HepG2 (cell line): ENCODE measurements at regions not wholly inside any gene's neighbourhood (a gene's known extent, or its start where the extent isn't known, plus 50 kb on each side); places are given as distances from the start of the nearest gene placed in this dataset.

Experiments
- ATAC-seq: fragments of 200-7000 bp; cut with Tn5 transposase; 3 replicates; pipeline ENCODE4 v1.9.1; 2020; ENCODE audit warnings: mild to moderate bottlenecking, moderate library complexity
- BruUV-seq: library from RNA; stranded (reverse); fragments of 400-500 nt; replicated peaks from 2 replicates; lab custom pipeline; 2021; lab: Mats Ljungman, UMichigan
- CTCF ChIA-PET: fragments of 300-600 bp; formaldehyde crosslinking; extraction: SDS; loops from one replicate; lab custom pipeline; 2021; ENCODE audit warnings: low total read pairs, inconsistent platforms, low intra/inter-chr PET ratio; lab: Yijun Ruan, JAX
- POLR2A ChIA-PET: fragments of 350-600 bp; sonication (Branson Sonifier 250); formaldehyde crosslinking; loops from one replicate; lab custom pipeline; 2020; ENCODE audit warnings: antibody characterized with exemption, inconsistent platforms; lab: Yijun Ruan, JAX
- DNase-seq: peaks from one replicate; pipeline ENCODE4 v3.0.0-alpha.2; 2015; ENCODE audit warnings: low spot score
- FAIRE-seq: peaks from 3 replicates; lab custom pipeline; 2011; peaks lifted over from hg19 to GRCh38; lab: Jason Lieb, UNC
- H2AFZ ChIP-seq: one replicate; pipeline ENCODE4 v1.6.1; 2011; ENCODE audit warnings: low read length, inconsistent platforms
- H3K27ac ChIP-seq: fragments of 300-600 bp; 3 replicates; pipeline ENCODE4 v1.8.0; 2011; ENCODE audit warnings: mixed run types, mild to moderate bottlenecking, mixed read lengths, low read length, inconsistent platforms; ENCODE audit not compliant: insufficient read depth; ENCODE audit errors: extremely low read length
- H3K27me3 ChIP-seq, 2 experiments: fragments of 200-600 bp in 1 of 2; 2 replicates in 1 of 2; 3 replicates in 1 of 2; pipeline versions ENCODE4 v1.6.0 to v1.8.0; 2011; ENCODE audit warnings: low read length in 2 of 2, mild to moderate bottlenecking in 2 of 2, moderate library complexity in 2 of 2, inconsistent platforms in 1 of 2; ENCODE audit not compliant: insufficient read depth in 2 of 2, control insufficient read depth in 1 of 2
- H3K36me3 ChIP-seq, 2 experiments: fragments of 200-600 bp in 1 of 2; replicated peaks in 1 of 2; 2 replicates in 1 of 2; 3 replicates in 1 of 2; pipeline versions ENCODE4 v1.5.1 to v1.8.0; 2011; ENCODE audit warnings: low read length in 2 of 2, inconsistent platforms in 1 of 2; ENCODE audit not compliant: insufficient read depth in 2 of 2, control insufficient read depth in 1 of 2
- H3K4me1 ChIP-seq: 2 replicates; pipeline ENCODE4 v1.5.1; 2012; ENCODE audit warnings: low read length, inconsistent platforms; ENCODE audit not compliant: insufficient read depth
- H3K4me2 ChIP-seq: 2 replicates; pipeline ENCODE4 v1.6.0; 2011; ENCODE audit warnings: low read depth, low read length, inconsistent platforms
- H3K4me3 ChIP-seq, 3 experiments: fragments of 200-600 bp in 1 of 3; sonication (generic), shearing (Covaris generic) in 1 of 3; replicated peaks in 1 of 3; 2 replicates each; pipeline ENCODE4 v1.5.1; 2011 to 2016; ENCODE audit warnings: low read length in 3 of 3, inconsistent platforms in 2 of 3, low read depth in 2 of 3, mild to moderate bottlenecking in 2 of 3, control low read depth in 1 of 3, mixed read lengths in 1 of 3; ENCODE audit not compliant: insufficient read depth in 1 of 3
- H3K79me2 ChIP-seq: one replicate; pipeline ENCODE4 v1.6.1; 2011; ENCODE audit warnings: low read length, inconsistent platforms; ENCODE audit not compliant: insufficient read depth
- H3K9ac ChIP-seq: 2 replicates; pipeline ENCODE4 v1.6.0; 2011; ENCODE audit warnings: mild to moderate bottlenecking, low read depth, low read length, inconsistent platforms; ENCODE audit not compliant: insufficient read depth
- H3K9me3 ChIP-seq: 2 replicates; pipeline ENCODE4 v1.5.1; 2012; ENCODE audit warnings: mild to moderate bottlenecking, low read length
- H4K20me1 ChIP-seq: 2 replicates; pipeline ENCODE4 v1.6.0; 2011; ENCODE audit warnings: inconsistent platforms, mild to moderate bottlenecking, low read length, moderate library complexity; ENCODE audit not compliant: insufficient read depth
- MAFK ChIP-seq, 2 experiments: IDR thresholded peaks in 1 of 2; conservative IDR thresholded peaks in 1 of 2; 2 replicates each; pipeline ENCODE4 v1.6.1; 2011; ENCODE audit warnings: improper control_type of control experiment in 2 of 2, low read length in 2 of 2
- PLSCR1 ChIP-seq: sonication (generic); formaldehyde crosslinking; IDR thresholded peaks from 2 replicates; pipeline ENCODE4 v1.5.0; 2020; ENCODE audit warnings: missing genetic modification reagents, mild to moderate bottlenecking, borderline replicate concordance
- WGBS: methylation state at CpG from one replicate; pipeline ENCODE4 v1.1.6; 2017; ENCODE audit warnings: low lambda C conversion rate; 5-methylcytosine and 5-hydroxymethylcytosine counted together
- in situ Hi-C: cut with HindIII; loops from 2 replicates; pipeline ENCODE4 v1.10.0; 2017; ENCODE audit warnings: low pct_unique_long_range_greater_than_20kb; ENCODE audit not compliant: extremely low pct_ligation_motif_present
- intact Hi-C: fragments of 100-400 bp; cut with micrococcal nuclease; formaldehyde crosslinking; loops from one replicate; pipeline ENCODE4 v1.10.0; 2022; ENCODE audit not compliant: unreplicated experiment

- no peak overlapping the region for H2AFZ ChIP-seq
- peaks cover 29% of the 10 kb centered on the region for H3K9me3 ChIP-seq
- in situ Hi-C loops: no loop called here
- H3K27me3 ChIP-seq: no peaks in the 10 kb centered on the region; a peak in 1 of 5 replicates
- ChIA-PET CTCF (no interaction called here), POLR2A (no interaction called here)
- no peaks in the 10 kb centered on the region for H3K4me1 ChIP-seq
- BruUV-seq: no TSS peak
- intact Hi-C loops: no loop called here
- no peak for DNase-seq
- no peak for TF ChIP-seq PLSCR1 (CRISPR knock-in tag)
- TF ChIP-seq, all 625 proteins: peak for 0
- Histone ChIP-seq H3K79me2 (no peaks in the 10 kb centered on the region), H4K20me1 (no peaks in the 10 kb centered on the region), H3K9ac (no peak overlapping the region), H3K4me3 (no peak overlapping the region), H3K4me2 (no peak overlapping the region), H3K36me3 (no peaks in the 10 kb centered on the region), H3K27ac (no peak overlapping the region)
- FAIRE-seq (no peak), ATAC-seq (no peak)
These were observed 314.5 kb downstream of the CYRIA start for GRCh38 chr2:16351137-16351536.

- in situ Hi-C loops: no loop called here
These were observed 315.4 kb downstream of the CYRIA start for GRCh38 chr2:16350211-16350610.

More at GRCh38 chr2:16350211-16350610, 315.4 kb downstream of the CYRIA start:
- Histone ChIP-seq H3K79me2 (no peaks in the 10 kb centered on the region), H3K4me3 (no peak overlapping the region), H3K27ac (no peak overlapping the region), H3K36me3 (no peaks in the 10 kb centered on the region), H2AFZ (no peak overlapping the region), H3K9ac (no peak overlapping the region), H4K20me1 (no peaks in the 10 kb centered on the region), H3K9me3 (peaks cover 29% of the 10 kb centered on the region), H3K27me3 (no peaks in the 10 kb centered on the region; a peak in 1 of 5 replicates), H3K4me1 (no peaks in the 10 kb centered on the region), H3K4me2 (no peak overlapping the region)
- no TSS peak for BruUV-seq
- POLR2A ChIA-PET: no interaction called here
- DNase-seq (no peak), ATAC-seq (no peak), FAIRE-seq (no peak)
- intact Hi-C loops: no loop called here
- CTCF ChIA-PET: no interaction called here
- TF ChIP-seq MAFK (conservative IDR thresholded peaks at IDR 0.05 in 1 of 2, IDR thresholded peaks at IDR 0.05 in 1 of 2; ENCODE audit: low read length in 2 of 2): no peak
- WGBS: 28% methylated on average over 3 of the region's 3 CpGs
